Thyroid gland (tissue), 4 donors: ENCODE measurements at regions not wholly inside any gene's neighbourhood (a gene's known extent, or its start where the extent isn't known, plus 50 kb on each side); places are given as distances from the start of the nearest gene placed in this dataset. TPM values are rescaled to one million over a fixed set of nuclear protein-coding genes. Genes with fewer than 3 reads are reported as not detected.
"Not testable (repeated sequence)": the region's sequence is repeated elsewhere in the genome, so short reads cannot be mapped to it uniquely, and the experiment has no call there.

Experiments used
- DNase-seq, 2 donors: peaks; one replicate each; pipeline ENCODE4 v3.0.0-alpha.2; 2019
- H3K27ac ChIP-seq, 3 donors: fragments of 200-600 bp; sonication (generic); 1 replicate in 2 of 3; 2 replicates in 1 of 3; pipeline ENCODE4 v1.5.1; 2016 to 2019; ENCODE audit warnings: mild to moderate bottlenecking in 1 of 3, moderate library complexity in 1 of 3
- H3K27me3 ChIP-seq: fragments of 200-600 bp; sonication (generic); one replicate; pipeline ENCODE4 v1.5.1; 2019
- H3K36me3 ChIP-seq, 2 donors: fragments of 200-600 bp; sonication (generic); one replicate each; pipeline ENCODE4 v1.5.1; 2016 to 2019
- H3K4me1 ChIP-seq, 2 donors: fragments of 200-600 bp; sonication (generic); one replicate each; pipeline ENCODE4 v1.5.1; 2017 to 2019
- H3K4me3 ChIP-seq, 3 donors: fragments of 200-600 bp; sonication (generic); replicated peaks in 1 of 3; 1 replicate in 2 of 3; 2 replicates in 1 of 3; pipeline ENCODE4 v1.5.1; 2016; ENCODE audit warnings: mild to moderate bottlenecking in 1 of 3
- H3K9me3 ChIP-seq: fragments of 200-600 bp; sonication (generic); one replicate; pipeline ENCODE4 v1.5.1; 2017
- CTCF ChIP-seq, 6 experiments: fragments of 200-600 bp in 3 of 6; fragments of 450-650 bp in 3 of 6; sonication (generic) in 3 of 6; IDR thresholded peaks; one replicate each; pipeline ENCODE4 v1.5.1; 2016 to 2019; ENCODE audit warnings: antibody characterized with exemption in 6 of 6, mild to moderate bottlenecking in 2 of 6, inconsistent platforms in 1 of 6, moderate library complexity in 1 of 6
- POLR2A ChIP-seq, 2 donors: fragments of 450-650 bp; IDR thresholded peaks; one replicate each; pipeline ENCODE4 v1.6.1; 2017; ENCODE audit warnings: antibody characterized with exemption in 2 of 2, mild to moderate bottlenecking in 2 of 2, moderate library complexity in 1 of 2
- WGBS, 2 donors: methylation state at CpG; one replicate each; pipeline ENCODE4 v1.1.5; 2017; 5-methylcytosine and 5-hydroxymethylcytosine counted together
- intact Hi-C: fragments of 100-400 bp; cut with DNase I; formaldehyde crosslinking; loops from one replicate; pipeline ENCODE4 v1.15.1; 2023
- small RNA-seq: library from RNA; depleted of rRNA; stranded (forward); fragments of <200 nt; gene quantifications from one replicate; pipeline ENCODE3, GENCODE V24; 2016

DNA sequence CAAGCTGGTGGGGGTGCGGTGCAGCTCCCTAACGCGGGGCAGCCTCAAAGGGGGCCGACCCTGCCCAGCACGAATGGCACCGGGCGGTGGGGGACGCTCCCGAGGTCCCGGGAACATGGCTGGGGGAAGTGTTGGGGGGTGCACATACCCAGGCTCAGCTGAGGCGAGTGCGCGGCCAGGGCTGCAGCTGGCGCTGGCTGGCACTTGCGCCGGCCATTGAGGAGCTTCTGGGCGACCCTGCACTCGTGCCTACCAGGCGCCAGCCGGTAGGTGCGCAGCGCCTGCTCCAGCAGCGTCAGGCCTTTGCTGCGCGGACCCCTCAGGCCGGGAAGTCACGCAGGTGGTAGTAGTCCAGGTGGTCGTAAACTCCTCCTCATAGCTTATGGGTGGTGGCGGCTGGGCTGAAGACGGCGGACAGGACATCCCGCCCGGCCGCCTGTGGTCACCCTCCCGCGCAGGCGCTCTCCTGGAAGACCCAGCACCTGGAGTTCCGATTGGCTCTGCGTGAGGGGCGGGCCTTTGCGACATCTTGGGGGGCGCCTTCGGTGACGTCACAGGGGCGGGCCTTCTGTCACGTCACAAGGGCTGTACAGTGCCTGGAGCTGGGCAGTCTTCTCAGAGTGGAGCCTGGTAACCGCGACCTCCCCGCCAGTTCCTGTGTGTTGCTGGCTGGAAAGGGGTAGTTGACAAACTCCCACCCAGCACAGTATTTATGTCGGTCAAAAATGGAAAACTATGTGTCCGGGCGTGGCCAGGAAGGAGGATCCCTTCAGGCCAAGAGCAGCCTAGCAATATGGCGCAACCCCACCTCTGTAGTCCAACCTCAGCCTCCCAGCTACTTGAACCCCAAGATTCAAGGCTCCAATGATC, 74.5 kb upstream of the ERV3-1 start:
- intact Hi-C loops, H3K9me3 ChIP-seq, H3K36me3 ChIP-seq, H3K27me3 ChIP-seq, H3K4me1 ChIP-seq: not testable (repeated sequence)
- H3K4me3 ChIP-seq: peak overlapping the region; percentile 47 to 95 (median 85)
- peak overlapping the region; percentile 28 to 78 (median 56) for H3K27ac ChIP-seq
- WGBS, 2 donors: 55 to 61% methylated on average over 4 of the region's 53 CpGs
- TF ChIP-seq CTCF (IDR thresholded peaks at IDR 0.05): peak in 1 of 6 experiments; percentile 24
- TF ChIP-seq POLR2A (IDR thresholded peaks at IDR 0.05): peak in 1 of 2 donors; percentile 82
- peak; percentile 94 to 96 for DNase-seq

DNA sequence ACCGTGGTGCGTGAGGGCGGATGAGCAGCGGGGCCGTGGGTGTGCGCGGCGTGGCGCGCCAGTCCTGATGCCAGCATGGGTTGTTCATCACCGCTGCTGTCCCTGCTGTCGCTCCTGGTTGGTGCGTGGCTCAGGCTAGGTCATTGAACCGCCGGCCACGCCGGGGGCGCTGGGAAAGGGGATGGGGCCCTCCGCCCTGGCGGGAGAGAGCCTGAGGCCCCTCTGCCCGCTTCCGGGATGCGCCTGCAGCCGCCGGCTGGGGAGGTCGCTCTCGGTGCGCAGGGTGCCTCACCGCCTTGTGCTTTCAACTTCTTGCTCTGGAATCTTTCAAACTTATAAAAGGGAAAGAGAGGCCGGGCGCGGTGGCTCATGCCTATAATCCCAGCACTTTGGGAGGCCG, 68.5 kb upstream of the ERV3-1 start:
- H3K36me3 ChIP-seq, DNase-seq, intact Hi-C loops, H3K9me3 ChIP-seq, H3K4me3 ChIP-seq, H3K27me3 ChIP-seq, H3K27ac ChIP-seq, H3K4me1 ChIP-seq: not testable (repeated sequence)
- 95 to 100% methylated on average over 4 to 8 of the region's 33 CpGs for WGBS, 2 donors

DNA sequence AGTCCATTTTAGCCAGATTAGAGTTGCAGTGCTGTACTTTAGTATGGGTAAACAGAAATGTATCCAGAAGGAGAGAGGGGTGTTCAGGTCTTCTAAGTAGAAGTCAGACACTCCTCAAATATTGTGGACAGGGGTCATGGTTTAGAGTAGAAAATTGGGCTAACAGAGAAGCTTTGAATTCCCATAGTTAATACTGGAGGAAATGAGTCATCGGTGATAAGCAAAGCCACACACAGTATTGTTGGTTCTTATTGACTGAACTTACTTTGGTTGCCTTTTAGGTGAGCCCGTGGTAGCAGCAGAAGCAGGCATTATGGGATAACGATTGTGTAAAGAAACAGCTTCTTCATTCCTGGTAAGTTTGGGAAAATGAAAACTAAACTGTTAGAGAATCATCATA, 66.7 kb upstream of the ERV3-1 start:
- H3K36me3 ChIP-seq, intact Hi-C loops, H3K9me3 ChIP-seq, H3K4me1 ChIP-seq, H3K4me3 ChIP-seq, H3K27ac ChIP-seq, H3K27me3 ChIP-seq, DNase-seq: not testable (repeated sequence)
- WGBS, 2 donors: 85 to 89% methylated on average over 3 of the region's 3 CpGs

DNA sequence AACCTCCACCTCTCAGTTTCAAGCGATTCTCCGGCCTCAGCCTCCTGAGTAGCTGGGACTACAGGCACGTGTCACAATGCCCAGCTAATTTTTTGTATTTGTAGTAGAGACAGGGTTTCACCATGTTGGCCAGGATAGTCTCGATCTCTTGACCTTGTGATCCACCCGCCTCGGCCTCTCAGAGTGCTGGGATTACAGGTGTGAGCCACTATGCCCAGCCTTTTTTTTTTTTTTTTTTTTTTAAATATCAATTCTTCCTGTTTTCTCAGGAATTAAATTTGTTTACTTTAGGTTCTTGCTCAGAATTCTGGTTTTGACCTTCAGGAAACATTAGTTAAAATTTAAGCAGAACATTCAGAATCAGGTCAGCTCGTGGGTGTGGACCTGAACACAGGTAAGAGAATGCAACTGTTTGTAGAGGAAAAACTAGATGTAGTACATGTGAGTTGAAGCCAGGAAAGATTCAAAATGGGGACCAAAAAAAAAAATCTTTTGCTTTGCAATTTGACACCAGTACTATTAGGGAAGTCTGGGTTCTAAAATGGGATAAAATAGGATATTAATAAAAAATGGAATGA, 65.5 kb upstream of the ERV3-1 start:
- H3K36me3 ChIP-seq, H3K4me1 ChIP-seq, H3K9me3 ChIP-seq, intact Hi-C loops, DNase-seq, H3K27me3 ChIP-seq, H3K4me3 ChIP-seq, H3K27ac ChIP-seq: not testable (repeated sequence)
- 98 to 99% methylated on average over 7 of the region's 7 CpGs for WGBS, 2 donors

- H3K36me3 ChIP-seq, intact Hi-C loops, H3K9me3 ChIP-seq, H3K4me1 ChIP-seq, H3K27ac ChIP-seq, H3K27me3 ChIP-seq, DNase-seq, H3K4me3 ChIP-seq: not testable (repeated sequence)
- 73 to 100% methylated on average over 1 of the region's 1 CpG for WGBS, 2 donors
Measured at GRCh38 chr7:65069476-65069875, 63.0 kb upstream of the ERV3-1 start.

DNA sequence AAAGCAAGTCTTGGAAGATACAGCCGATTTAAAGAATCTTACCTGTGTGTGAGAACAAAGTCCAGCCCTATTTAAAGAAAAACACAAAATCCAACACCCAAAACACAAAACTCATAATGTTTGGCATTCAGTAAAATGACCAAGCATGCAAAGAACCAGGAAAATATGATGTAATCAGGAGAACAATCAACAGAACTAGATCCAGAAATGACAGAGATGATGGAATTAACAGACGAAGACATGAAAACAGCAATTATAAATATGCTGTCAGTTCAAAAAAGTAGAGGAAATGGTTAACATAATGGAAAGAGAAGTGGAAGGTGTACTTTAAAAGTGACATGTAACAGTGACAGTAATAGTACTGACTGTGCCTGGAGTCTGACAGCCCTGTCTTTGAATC, 56.1 kb upstream of the ERV3-1 start:
- H3K4me3 ChIP-seq, DNase-seq, intact Hi-C loops, H3K4me1 ChIP-seq, H3K9me3 ChIP-seq, H3K27ac ChIP-seq, H3K36me3 ChIP-seq, H3K27me3 ChIP-seq: not testable (repeated sequence)
- whole genome bisulfite sequencing, 2 donors: 80 to 87% methylated on average over 2 of the region's 2 CpGs

DNA sequence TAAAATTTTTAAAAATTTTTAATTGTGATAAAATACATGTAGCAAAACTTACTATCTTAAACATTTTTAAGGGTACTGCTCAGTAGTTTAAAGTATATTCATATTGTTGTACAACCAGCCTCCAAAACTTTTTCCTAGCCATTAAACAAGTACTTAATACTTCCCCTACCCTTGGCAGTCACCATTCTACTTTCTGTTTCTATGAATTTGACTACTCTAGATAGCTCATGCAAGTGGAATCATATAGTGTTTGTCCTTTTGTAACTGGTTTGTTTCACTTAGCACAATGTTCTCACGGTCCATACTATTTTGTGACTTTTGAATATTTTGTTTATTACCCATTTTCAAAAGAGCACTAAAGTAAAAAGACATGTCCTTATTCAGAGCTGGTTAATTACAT, 52.8 kb upstream of the ERV3-1 start:
- H3K4me1 ChIP-seq, H3K9me3 ChIP-seq, DNase-seq, H3K4me3 ChIP-seq, H3K27ac ChIP-seq, H3K27me3 ChIP-seq, H3K36me3 ChIP-seq, intact Hi-C loops: not testable (repeated sequence)
- 97 to 98% methylated on average over 1 of the region's 1 CpG for WGBS, 2 donors

Small RNA genes in the stretch of these regions (small RNA-seq; reads per million reads assigned to genes)
- gene AC104073.1 (not detected), gene SNORA15B-1 (not detected), gene SNORA22C (not detected)
